Right lobe of liver (tissue), 4 donors: ENCODE measurements at regions not wholly inside any gene's neighbourhood (a gene's known extent, or its start where the extent isn't known, plus 50 kb on each side); places are given as distances from the start of the nearest gene placed in this dataset.

ENCODE experiments used
- CTCF ChIP-seq, 4 donors: fragments of 200-600 bp in 3 of 4; fragments of 450-650 bp in 1 of 4; IDR thresholded peaks; one replicate each; pipeline versions ENCODE4 v1.5.1 to v1.8.0; 2016 to 2022; ENCODE audit warnings: antibody characterized with exemption in 4 of 4, mild to moderate bottlenecking in 2 of 4
- POLR2A ChIP-seq: fragments of 450-650 bp; IDR thresholded peaks from one replicate; pipeline ENCODE4 v1.6.1; 2017; ENCODE audit warnings: antibody characterized with exemption, mild to moderate bottlenecking
- donor health status: DM: no; HTN: no; CAD: no.
- donor health status: DM: no; HTN: no; CAD: no.
- donor health status: DM: no; HTN: yes; CAD: no.

DNA sequence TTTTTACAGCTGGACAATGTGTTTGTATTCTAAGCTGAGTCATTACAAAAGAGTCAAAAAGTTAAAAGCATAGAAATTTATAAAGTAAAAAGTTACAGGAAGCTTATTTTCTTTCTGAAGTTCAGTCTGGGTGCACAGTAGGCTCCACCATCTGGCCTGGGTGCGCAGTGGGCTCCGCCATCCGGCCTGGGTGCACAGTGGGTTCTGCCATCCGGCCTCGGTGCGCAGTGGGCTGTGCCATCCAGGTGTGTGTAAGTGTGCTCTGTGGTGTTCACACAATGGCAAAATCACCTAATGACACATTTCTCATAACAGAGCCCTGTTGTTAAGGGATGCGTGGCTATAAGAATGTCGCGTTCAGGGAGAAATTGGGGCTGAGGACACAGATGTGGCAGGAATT lies 195.5 kb downstream of the ANKRD30B start:
- no peak for TF ChIP-seq CTCF (IDR thresholded peaks at IDR 0.05)
- TF ChIP-seq POLR2A, result no peak
